Loucy (cell line): ENCODE measurements at regions not wholly inside any gene's neighbourhood (a gene's known extent, or its start where the extent isn't known, plus 50 kb on each side); places are given as distances from the start of the nearest gene placed in this dataset.

ENCODE experiments used
- CTCF ChIP-seq: fragments of 200-600 bp; sonication (generic); conservative IDR thresholded peaks from 2 replicates; pipeline ENCODE4 v1.5.1; 2014; ENCODE audit warnings: mild to moderate bottlenecking, antibody characterized with exemption, low read length
- EZH2phosphoT487 ChIP-seq: fragments of 200-600 bp; IDR thresholded peaks from 2 replicates; pipeline ENCODE4 v1.6.1; 2018; ENCODE audit warnings: antibody characterized with exemption, mild to moderate bottlenecking, moderate library complexity, borderline replicate concordance

GRCh38 chr11:116364348-116364747 is 408.4 kb downstream of the BUD13 start:
- TF ChIP-seq CTCF = no peak
- TF ChIP-seq EZH2phosphoT487 = no peak
